SK-N-SH (cell line): ENCODE measurements at regions not wholly inside any gene's neighbourhood (a gene's known extent, or its start where the extent isn't known, plus 50 kb on each side); places are given as distances from the start of the nearest gene placed in this dataset.

ENCODE experiments used
- CTCF ChIA-PET: fragments of 300-600, 350-600 bp; formaldehyde crosslinking; extraction: SDS; loops from one replicate; lab custom pipeline; 2021; lab: Yijun Ruan, JAX
- POLR2A ChIA-PET: fragments of 350-600 bp; sonication (Branson Sonifier 250); formaldehyde crosslinking; extraction: SDS; loops from one replicate; lab custom pipeline; 2020; ENCODE audit warnings: antibody characterized with exemption, inconsistent platforms; lab: Yijun Ruan, JAX
- DNase-seq: peaks from one replicate; pipeline ENCODE4 v3.0.0; 2012
- H2AFZ ChIP-seq: fragments of 200-600 bp; sonication (generic); 2 replicates; pipeline ENCODE4 v1.8.1; 2016; ENCODE audit warnings: antibody characterized with exemption, mild to moderate bottlenecking, low read depth
- H3F3A ChIP-seq: fragments of 200-600 bp; sonication (generic); replicated peaks from 2 replicates; pipeline ENCODE3; 2016; ENCODE audit warnings: antibody characterized with exemption, mild to moderate bottlenecking; ENCODE audit not compliant: insufficient read depth
- H3K27ac ChIP-seq, 2 experiments: fragments of 200-500 bp in 1 of 2; fragments of 200-600 bp in 1 of 2; sonication (Bioruptor generic) in 1 of 2; sonication (generic), shearing (Covaris generic) in 1 of 2; 2 replicates each; pipeline versions ENCODE4 v1.5.1 to v1.6.1; 2014 to 2016; ENCODE audit warnings: low read depth in 2 of 2, inconsistent platforms in 1 of 2, low read length in 1 of 2, mild to moderate bottlenecking in 1 of 2, mixed read lengths in 1 of 2
- H3K27me3 ChIP-seq: fragments of 200-600 bp; sonication (generic), shearing (Covaris generic); 2 replicates; pipeline ENCODE4 v1.6.1; 2016; ENCODE audit warnings: mixed run types; ENCODE audit not compliant: insufficient read depth
- H3K36me3 ChIP-seq, 2 experiments: fragments of 200-500 bp in 1 of 2; fragments of 200-600 bp in 1 of 2; sonication (Bioruptor generic) in 1 of 2; sonication (generic) in 1 of 2; replicated peaks in 1 of 2; 2 replicates each; pipeline versions ENCODE3 to v1.5.1; 2014 to 2016; ENCODE audit warnings: low read length in 1 of 2, mild to moderate bottlenecking in 1 of 2; ENCODE audit not compliant: insufficient read depth in 2 of 2, control insufficient read depth in 1 of 2
- H3K4me1 ChIP-seq, 2 experiments: fragments of 200-500 bp in 1 of 2; fragments of 200-600 bp in 1 of 2; sonication (Bioruptor generic) in 1 of 2; sonication (generic), shearing (Covaris generic) in 1 of 2; 2 replicates each; pipeline versions ENCODE4 v1.5.1 to v1.6.1; 2014 to 2016; ENCODE audit warnings: low read depth in 1 of 2, low read length in 1 of 2, mixed run types in 1 of 2; ENCODE audit not compliant: insufficient read depth in 2 of 2, control insufficient read depth in 1 of 2
- H3K4me2 ChIP-seq: fragments of 200-600 bp; sonication (generic), shearing (Covaris generic); 2 replicates; pipeline ENCODE4 v1.6.1; 2017; ENCODE audit warnings: mixed run types
- H3K4me3 ChIP-seq, 2 experiments: fragments of 200-500 bp in 1 of 2; fragments of 200-600 bp in 1 of 2; sonication (Bioruptor generic) in 1 of 2; sonication (generic), shearing (Covaris generic) in 1 of 2; 2 replicates each; pipeline versions ENCODE4 v1.5.1 to v1.8.1; 2014 to 2016; ENCODE audit warnings: low read depth in 2 of 2, inconsistent platforms in 1 of 2, low read length in 1 of 2, mild to moderate bottlenecking in 1 of 2, mixed read lengths in 1 of 2, moderate library complexity in 1 of 2
- H3K79me2 ChIP-seq: fragments of 200-600 bp; sonication (generic); 2 replicates; pipeline ENCODE4 v1.8.1; 2017; ENCODE audit warnings: mild to moderate bottlenecking; ENCODE audit not compliant: insufficient read depth
- H3K9ac ChIP-seq: fragments of 200-600 bp; sonication (generic); 2 replicates; pipeline ENCODE4 v1.6.1; 2017; ENCODE audit warnings: mixed run types
- H3K9me2 ChIP-seq: fragments of 200-600 bp; sonication (generic); 2 replicates; pipeline ENCODE4 v1.6.1; 2017; ENCODE audit warnings: mixed run types
- H3K9me3 ChIP-seq: fragments of 200-600 bp; sonication (generic); 2 replicates; pipeline ENCODE4 v1.6.1; 2017; ENCODE audit warnings: mixed run types, mild to moderate bottlenecking, moderate library complexity
- H4K20me1 ChIP-seq: fragments of 200-600 bp; sonication (generic); 2 replicates; pipeline ENCODE4 v1.6.1; 2017; ENCODE audit warnings: mild to moderate bottlenecking, mixed run types; ENCODE audit not compliant: insufficient read depth
- FOSL2 ChIP-seq: IDR thresholded peaks from 2 replicates; pipeline ENCODE4 v1.4.0; 2012; ENCODE audit warnings: low read depth, mild to moderate bottlenecking, moderate library complexity, borderline replicate concordance
- MEF2A ChIP-seq: IDR thresholded peaks from 2 replicates; pipeline ENCODE4 v1.4.0; 2012; ENCODE audit warnings: low read depth, borderline replicate concordance
- POLR2AphosphoS5 ChIP-seq: IDR thresholded peaks from 2 replicates; pipeline ENCODE4 v1.6.1; 2012; ENCODE audit warnings: low read depth, low read length
- RCOR1 ChIP-seq: fragments of 150-350 bp; IDR thresholded peaks from 2 replicates; pipeline ENCODE4 v1.6.1; 2017; ENCODE audit warnings: antibody characterized with exemption, low read length
- RFX5 ChIP-seq: IDR thresholded peaks from 2 replicates; pipeline ENCODE4 v1.6.1; 2012; ENCODE audit warnings: mild to moderate bottlenecking, improper control_type of control experiment, low read length
- SIN3A ChIP-seq: IDR thresholded peaks from 2 replicates; pipeline ENCODE4 v1.6.1; 2012; ENCODE audit warnings: low read depth, mild to moderate bottlenecking, low read length, moderate library complexity, borderline replicate concordance
- TEAD4 ChIP-seq: IDR thresholded peaks from 2 replicates; pipeline ENCODE4 v1.4.0; 2012; ENCODE audit warnings: mild to moderate bottlenecking, borderline replicate concordance; ENCODE audit not compliant: insufficient read depth
- YY1 ChIP-seq: IDR thresholded peaks from 2 replicates; pipeline ENCODE4 v1.4.0; 2012; ENCODE audit warnings: low read depth, mild to moderate bottlenecking
- ZBTB33 ChIP-seq: IDR thresholded peaks from 2 replicates; pipeline ENCODE4 v1.4.0; 2012; ENCODE audit warnings: low read depth, borderline replicate concordance
- WGBS: methylation state at CpG from one replicate; pipeline ENCODE4 v1.1.6; 2017; ENCODE audit warnings: low lambda C conversion rate; 5-methylcytosine and 5-hydroxymethylcytosine counted together
- TF ChIP-seq, protein P1 (sequence below): fragments of 150-350 bp; IDR thresholded peaks from 2 replicates; pipeline ENCODE4 v1.6.1; 2017; ENCODE audit warnings: antibody characterized with exemption, low read length, low read depth, borderline replicate concordance
- TF ChIP-seq, protein P2 (sequence below): IDR thresholded peaks from 2 replicates; pipeline ENCODE4; 2012

DNA sequence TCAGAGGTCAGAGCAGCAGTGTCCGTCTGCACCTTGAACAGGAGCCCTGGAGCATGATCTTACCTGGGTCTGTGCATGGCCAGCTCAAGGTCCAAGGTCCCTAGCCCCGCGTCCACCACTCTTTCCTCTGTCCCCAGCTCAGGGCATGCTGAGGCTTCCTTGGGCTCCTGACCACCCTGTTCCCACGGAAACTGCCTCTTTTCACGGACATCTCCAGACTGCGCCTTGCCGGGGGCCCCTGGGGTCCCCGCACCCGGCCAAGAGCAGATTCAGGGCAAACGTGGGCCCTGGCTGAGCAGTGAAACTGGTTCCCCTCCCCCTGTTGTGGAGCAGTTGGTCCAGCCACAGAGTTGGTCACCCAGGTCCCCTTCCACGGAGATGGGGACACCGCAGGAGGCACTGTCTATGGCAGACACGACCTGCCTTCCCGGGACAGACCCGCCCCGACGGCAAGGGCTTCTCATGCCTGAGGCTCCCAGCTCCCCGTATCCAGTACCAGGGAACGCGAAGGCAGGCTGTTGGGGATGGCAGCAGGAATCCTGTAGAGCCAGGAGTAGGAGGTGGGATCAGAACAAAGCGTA lies 217.4 kb upstream of the PPP2R2D start:
- no peak overlapping the region for H3K4me3 ChIP-seq
- WGBS: 54% methylated on average over 12 of the region's 21 CpGs
- no peak for DNase-seq
- TF ChIP-seq, protein P1, sequence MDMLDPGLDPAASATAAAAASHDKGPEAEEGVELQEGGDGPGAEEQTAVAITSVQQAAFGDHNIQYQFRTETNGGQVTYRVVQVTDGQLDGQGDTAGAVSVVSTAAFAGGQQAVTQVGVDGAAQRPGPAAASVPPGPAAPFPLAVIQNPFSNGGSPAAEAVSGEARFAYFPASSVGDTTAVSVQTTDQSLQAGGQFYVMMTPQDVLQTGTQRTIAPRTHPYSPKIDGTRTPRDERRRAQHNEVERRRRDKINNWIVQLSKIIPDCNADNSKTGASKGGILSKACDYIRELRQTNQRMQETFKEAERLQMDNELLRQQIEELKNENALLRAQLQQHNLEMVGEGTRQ: no peak
- TF ChIP-seq POLR2AphosphoS5 (no peak), MEF2A (no peak), TEAD4 (no peak), FOSL2 (no peak), RCOR1 (no peak)
- TF ChIP-seq, protein P2, sequence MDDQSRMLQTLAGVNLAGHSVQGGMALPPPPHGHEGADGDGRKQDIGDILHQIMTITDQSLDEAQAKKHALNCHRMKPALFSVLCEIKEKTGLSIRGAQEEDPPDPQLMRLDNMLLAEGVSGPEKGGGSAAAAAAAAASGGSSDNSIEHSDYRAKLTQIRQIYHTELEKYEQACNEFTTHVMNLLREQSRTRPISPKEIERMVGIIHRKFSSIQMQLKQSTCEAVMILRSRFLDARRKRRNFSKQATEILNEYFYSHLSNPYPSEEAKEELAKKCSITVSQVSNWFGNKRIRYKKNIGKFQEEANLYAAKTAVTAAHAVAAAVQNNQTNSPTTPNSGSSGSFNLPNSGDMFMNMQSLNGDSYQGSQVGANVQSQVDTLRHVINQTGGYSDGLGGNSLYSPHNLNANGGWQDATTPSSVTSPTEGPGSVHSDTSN: no peak
- TF ChIP-seq, all 33 proteins: peak for 0
- H3K79me2 ChIP-seq: no peaks in the 10 kb centered on the region
- H3F3A ChIP-seq: no peaks in the 10 kb centered on the region
- H3K27ac ChIP-seq: no peak overlapping the region
- H3K9me2 ChIP-seq: no peaks in the 10 kb centered on the region
- no peak overlapping the region for H3K9ac ChIP-seq
- CTCF ChIA-PET: no interaction called here
- H3K4me2 ChIP-seq: no peak overlapping the region
- POLR2A ChIA-PET: no interaction called here
- H3K9me3 ChIP-seq: no peaks in the 10 kb centered on the region
- no peaks in the 10 kb centered on the region for H3K27me3 ChIP-seq
- no peaks in the 10 kb centered on the region for H3K4me1 ChIP-seq
- no peaks in the 10 kb centered on the region for H4K20me1 ChIP-seq
- H2AFZ ChIP-seq: no peak overlapping the region
- no peaks in the 10 kb centered on the region for H3K36me3 ChIP-seq

- no peak overlapping the region for H2AFZ ChIP-seq
- H3K36me3 ChIP-seq: no peaks in the 10 kb centered on the region
- H3K79me2 ChIP-seq: no peaks in the 10 kb centered on the region
- ChIA-PET POLR2A (no interaction called here), CTCF (no interaction called here)
- no peak overlapping the region for H3K4me3 ChIP-seq
- no peak overlapping the region for H3K4me2 ChIP-seq
- H3K9me2 ChIP-seq: no peaks in the 10 kb centered on the region
- WGBS: 62% methylated on average over 10 of the region's 12 CpGs
- no peaks in the 10 kb centered on the region for H3K27me3 ChIP-seq
- H4K20me1 ChIP-seq: no peaks in the 10 kb centered on the region
- no peaks in the 10 kb centered on the region for H3F3A ChIP-seq
- TF ChIP-seq RFX5 (no peak), MEF2A (no peak), YY1 (no peak), SIN3A (no peak), ZBTB33 (no peak), FOSL2 (no peak)
- TF ChIP-seq, protein P2: no peak
- H3K9ac ChIP-seq: no peak overlapping the region
- no peaks in the 10 kb centered on the region for H3K4me1 ChIP-seq
- no peak overlapping the region for H3K27ac ChIP-seq
- DNase-seq: no peak
- no peaks in the 10 kb centered on the region for H3K9me3 ChIP-seq
Measured at GRCh38 chr10:131683941-131684340, 216.9 kb upstream of the PPP2R2D start.
